Omental fat pad (tissue), 3 donors: ENCODE measurements at regions not wholly inside any gene's neighbourhood (a gene's known extent, or its start where the extent isn't known, plus 50 kb on each side); places are given as distances from the start of the nearest gene placed in this dataset.

ENCODE experiments used
- ATAC-seq: fragments of 150-250 bp; one replicate; pipeline ENCODE4 v1.9.1; 2016; ENCODE audit warnings: mild to moderate bottlenecking, moderate library complexity; ENCODE audit not compliant: low FRiP score
- DNase-seq: peaks from one replicate; pipeline ENCODE4 v3.0.0-alpha.2; 2019; ENCODE audit warnings: low spot score
- TF ChIP-seq, protein P1 (sequence below), 3 donors: fragments of 450-650 bp; IDR thresholded peaks; one replicate each; pipeline ENCODE4 v1.5.1; 2016 to 2017; ENCODE audit warnings: antibody characterized with exemption in 3 of 3, mild to moderate bottlenecking in 3 of 3, moderate library complexity in 2 of 3

- TF ChIP-seq, protein P1, sequence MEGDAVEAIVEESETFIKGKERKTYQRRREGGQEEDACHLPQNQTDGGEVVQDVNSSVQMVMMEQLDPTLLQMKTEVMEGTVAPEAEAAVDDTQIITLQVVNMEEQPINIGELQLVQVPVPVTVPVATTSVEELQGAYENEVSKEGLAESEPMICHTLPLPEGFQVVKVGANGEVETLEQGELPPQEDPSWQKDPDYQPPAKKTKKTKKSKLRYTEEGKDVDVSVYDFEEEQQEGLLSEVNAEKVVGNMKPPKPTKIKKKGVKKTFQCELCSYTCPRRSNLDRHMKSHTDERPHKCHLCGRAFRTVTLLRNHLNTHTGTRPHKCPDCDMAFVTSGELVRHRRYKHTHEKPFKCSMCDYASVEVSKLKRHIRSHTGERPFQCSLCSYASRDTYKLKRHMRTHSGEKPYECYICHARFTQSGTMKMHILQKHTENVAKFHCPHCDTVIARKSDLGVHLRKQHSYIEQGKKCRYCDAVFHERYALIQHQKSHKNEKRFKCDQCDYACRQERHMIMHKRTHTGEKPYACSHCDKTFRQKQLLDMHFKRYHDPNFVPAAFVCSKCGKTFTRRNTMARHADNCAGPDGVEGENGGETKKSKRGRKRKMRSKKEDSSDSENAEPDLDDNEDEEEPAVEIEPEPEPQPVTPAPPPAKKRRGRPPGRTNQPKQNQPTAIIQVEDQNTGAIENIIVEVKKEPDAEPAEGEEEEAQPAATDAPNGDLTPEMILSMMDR (IDR thresholded peaks at IDR 0.05) = no peak
- ATAC-seq (no peak), DNase-seq (no peak)
Observed at GRCh38 chr7:70907259-70908247, 224.4 kb upstream of the GALNT17 start.

GRCh38 chr7:70913924-70914323, 218.0 kb upstream of the GALNT17 start:
- ATAC-seq (no peak), DNase-seq (no peak)
- TF ChIP-seq, protein P1 (IDR thresholded peaks at IDR 0.05) = no peak

- no peak for DNase-seq
- TF ChIP-seq, protein P1 (IDR thresholded peaks at IDR 0.05) = no peak
- no peak for ATAC-seq
Observed at GRCh38 chr7:70915067-70915466, 216.9 kb upstream of the GALNT17 start.

DNA sequence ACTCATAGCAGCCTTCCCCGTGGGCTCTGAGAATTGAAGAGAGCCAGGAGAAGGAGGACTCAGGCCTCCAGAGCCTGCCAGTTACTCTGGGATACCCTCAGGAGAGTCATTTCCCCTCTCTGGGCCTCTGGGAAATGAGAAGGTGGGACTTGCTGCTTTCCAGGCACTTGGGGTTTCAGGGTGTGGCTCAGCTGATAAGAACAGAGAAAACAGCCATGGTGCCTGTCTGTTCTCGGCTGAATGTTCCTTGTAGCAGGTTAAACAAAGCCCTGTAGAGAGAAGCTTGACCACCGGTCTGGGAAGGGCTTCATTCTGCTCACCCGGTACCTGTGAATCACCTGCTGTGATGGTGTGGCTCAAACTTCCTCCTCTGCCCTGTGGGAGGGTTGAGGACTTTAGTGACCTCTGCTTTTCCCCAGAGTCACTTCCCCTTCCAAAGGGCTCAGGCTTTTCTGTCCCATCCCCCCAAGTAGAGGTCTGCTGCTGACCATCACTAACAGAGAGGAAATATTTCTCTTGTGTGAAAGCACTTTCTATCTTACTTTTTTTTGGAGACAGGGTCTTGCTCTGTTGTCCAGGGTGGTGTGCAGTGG, 212.4 kb upstream of the GALNT17 start:
- TF ChIP-seq, protein P1 (IDR thresholded peaks at IDR 0.05) = no peak
- no peak for ATAC-seq
- DNase-seq = no peak

GRCh38 chr7:70920876-70921275, 211.1 kb upstream of the GALNT17 start:
- DNase-seq (no peak), ATAC-seq (no peak)
- TF ChIP-seq, protein P1 (IDR thresholded peaks at IDR 0.05) = no peak

DNA sequence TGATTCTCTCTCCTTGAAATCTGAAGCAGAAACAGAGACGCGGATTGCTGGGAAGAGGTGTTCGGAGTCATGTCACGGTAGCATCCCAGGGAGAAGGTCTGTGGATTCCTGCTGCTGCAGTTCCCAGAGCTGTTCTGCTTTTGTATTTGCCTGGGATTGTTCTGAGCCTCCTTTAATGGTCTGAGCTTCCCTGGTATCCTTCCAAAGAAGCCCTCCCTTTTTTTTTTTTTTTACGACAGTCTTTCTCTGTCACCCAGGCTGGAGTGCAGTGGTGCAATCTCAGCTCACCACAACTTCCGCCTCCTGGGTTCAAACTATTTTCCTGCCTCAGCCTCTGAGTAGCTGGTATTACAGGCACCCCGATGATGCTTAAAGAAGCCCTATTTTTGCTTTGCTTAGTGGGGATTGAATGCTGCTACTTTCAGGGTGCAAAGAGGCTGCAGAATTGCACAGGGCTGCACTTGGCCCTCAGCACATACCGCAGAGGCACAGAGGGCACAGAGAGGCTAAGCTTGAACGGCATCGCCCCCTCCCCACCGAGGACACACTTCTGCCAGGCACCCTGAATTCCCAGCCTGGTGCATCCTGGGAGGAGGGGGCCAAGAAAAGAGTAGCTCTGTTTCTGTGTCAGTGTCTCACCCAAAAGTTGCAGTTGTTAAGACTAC, 208.6 kb upstream of the GALNT17 start:
- TF ChIP-seq, protein P1 (IDR thresholded peaks at IDR 0.05) = no peak
- no peak for ATAC-seq
- no peak for DNase-seq
